GDM1 (cell line): ENCODE measurements at regions not wholly inside any gene's neighbourhood (a gene's known extent, or its start where the extent isn't known, plus 50 kb on each side); places are given as distances from the start of the nearest gene placed in this dataset.
A peak's percentile ranks its signal among the peaks of the same experiment; 100 is the strongest.

Source experiments
- DNase-seq: peaks from one replicate; lab custom pipeline; 2025; lab: John Stamatoyannopoulos, UW

GRCh38 chr12:126856958-126857357 lies 1410.0 kb upstream of the TMEM132C start:
- DNase-seq = no peak

- no peak for DNase-seq
Observed at GRCh38 chr12:126858560-126858959, 1408.4 kb upstream of the TMEM132C start.

DNA sequence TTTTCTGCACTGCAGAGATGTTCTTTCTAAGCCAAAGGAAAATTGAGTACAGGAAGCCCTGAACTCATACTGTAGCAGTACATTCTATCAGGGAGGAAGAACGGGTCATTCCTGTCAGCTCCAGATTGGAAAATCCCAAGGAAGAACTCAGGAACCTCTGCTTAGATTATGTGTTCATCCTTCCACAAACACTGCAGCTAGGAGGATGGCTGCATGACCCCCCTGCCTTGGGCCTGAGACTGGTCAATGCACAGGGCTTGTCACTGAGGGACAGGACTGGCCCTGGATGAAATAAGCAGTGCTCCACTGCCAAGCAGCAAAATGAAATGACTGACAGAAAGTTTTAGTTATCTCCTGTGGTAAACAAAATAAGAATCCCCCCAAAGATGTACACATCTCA lies 1406.8 kb upstream of the TMEM132C start:
- no peak for DNase-seq

DNA sequence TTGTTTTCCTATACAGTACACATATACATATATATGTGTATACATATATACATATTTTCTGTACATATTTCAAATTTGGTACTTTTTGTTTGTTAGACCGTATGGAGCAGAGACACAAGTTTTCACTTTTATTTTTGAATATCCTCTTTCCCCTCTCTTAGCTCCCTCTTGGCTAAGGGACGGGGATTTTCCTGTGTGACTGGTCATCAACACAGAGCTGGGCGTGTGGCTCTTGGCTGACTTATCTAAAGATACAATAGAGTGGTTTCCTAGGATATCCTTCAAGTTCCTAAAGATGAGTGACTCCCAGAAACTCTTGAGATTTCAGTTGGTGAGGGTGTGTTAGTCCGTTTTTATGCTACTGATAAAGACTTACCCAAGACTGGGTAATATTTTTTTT lies 1404.5 kb upstream of the TMEM132C start:
- no peak for DNase-seq

DNA sequence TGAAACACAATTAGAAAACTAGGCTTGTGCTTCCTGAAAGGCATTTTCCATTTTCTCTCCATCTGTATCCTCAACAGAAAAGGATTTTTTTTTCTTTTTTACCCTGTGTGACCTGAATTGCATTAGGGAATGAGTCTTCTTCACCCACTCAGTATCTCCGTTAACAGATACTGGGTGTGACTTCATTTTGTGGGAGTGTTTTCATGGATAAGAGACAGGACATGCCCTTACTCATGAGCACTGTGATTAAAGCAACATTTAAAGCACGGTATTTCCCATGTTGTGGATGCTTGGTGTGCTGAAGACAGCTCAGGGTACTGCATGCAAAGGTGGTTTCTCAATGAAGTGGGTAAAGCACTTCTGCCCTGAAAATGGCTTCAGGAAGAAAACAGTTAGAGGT lies 1397.3 kb upstream of the TMEM132C start:
- no peak for DNase-seq

GRCh38 chr12:126873701-126874100 lies 1393.3 kb upstream of the TMEM132C start:
- DNase-seq = no peak

DNA sequence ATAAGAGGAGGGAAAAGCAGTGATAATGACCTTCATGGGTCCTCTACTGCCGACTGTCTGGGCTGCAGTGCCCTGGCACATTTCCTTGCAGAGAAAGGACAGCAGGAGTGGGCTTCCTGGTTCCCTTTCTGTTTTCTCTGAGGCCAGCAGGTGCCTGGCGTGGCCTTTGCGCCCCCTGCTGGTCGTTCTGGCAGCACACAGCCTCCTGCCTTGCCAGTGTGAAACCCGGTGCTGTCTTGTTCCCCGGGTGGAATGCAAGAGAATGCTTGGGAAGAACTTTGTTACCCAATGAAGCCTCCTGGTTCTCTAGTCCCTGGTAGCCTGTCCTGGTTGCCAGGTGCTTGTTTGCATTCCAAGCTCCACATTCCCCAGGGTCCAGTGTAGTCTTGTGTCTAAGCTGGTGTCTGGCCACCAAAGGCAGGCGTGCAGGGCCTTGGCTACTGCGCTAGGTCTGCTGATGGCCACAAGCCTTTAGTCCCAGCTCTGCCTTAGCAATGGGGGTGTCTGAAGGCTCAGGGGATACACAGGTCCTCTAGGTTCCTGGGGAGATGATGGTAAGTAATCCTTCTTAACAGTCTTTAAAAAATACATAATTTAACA lies 1392.4 kb upstream of the TMEM132C start:
- peak; percentile 28 for DNase-seq

- DNase-seq = no peak
Observed at GRCh38 chr12:126879842-126880241, 1387.1 kb upstream of the TMEM132C start.

DNA sequence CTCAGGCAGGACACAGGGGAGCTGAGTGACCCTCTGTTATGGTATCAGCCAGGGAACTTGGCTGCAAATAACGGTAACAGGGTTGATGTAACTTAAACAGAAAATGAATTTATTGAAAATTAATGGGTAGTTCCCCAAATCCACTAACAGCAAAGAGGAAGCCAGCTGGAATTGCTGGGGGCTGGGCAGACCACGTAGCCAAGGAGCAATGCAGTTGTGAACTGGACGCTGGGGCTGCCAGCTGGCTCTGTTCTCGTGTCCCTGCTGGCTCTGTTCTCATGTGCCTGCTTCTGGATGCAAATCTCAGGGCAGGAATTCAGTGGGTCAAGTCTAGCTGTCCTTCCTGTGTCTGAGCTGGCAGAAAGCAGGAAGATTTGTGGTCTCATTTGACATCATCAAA lies 1383.3 kb upstream of the TMEM132C start:
- DNase-seq = no peak

DNA sequence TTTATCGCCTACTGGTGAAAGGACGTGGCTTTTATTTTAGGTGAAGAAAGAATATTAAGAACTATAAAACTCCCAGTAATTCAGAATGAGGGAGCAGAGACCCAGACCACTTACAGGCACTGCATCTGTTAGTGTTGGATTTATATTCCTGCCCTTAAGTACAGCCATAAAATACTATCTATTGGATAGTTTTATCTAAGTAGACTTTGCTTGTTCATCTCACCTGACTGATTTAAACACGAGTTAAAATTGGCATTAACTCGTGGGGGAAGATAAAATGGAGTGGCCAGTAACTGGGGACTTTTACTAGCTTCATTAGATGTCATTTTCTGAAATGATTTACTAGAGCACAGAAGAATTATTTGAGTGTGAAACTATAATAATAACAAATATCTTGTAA lies 1377.5 kb upstream of the TMEM132C start:
- no peak for DNase-seq

- DNase-seq = no peak
Observed at GRCh38 chr12:126890097-126890496, 1376.9 kb upstream of the TMEM132C start.

DNA sequence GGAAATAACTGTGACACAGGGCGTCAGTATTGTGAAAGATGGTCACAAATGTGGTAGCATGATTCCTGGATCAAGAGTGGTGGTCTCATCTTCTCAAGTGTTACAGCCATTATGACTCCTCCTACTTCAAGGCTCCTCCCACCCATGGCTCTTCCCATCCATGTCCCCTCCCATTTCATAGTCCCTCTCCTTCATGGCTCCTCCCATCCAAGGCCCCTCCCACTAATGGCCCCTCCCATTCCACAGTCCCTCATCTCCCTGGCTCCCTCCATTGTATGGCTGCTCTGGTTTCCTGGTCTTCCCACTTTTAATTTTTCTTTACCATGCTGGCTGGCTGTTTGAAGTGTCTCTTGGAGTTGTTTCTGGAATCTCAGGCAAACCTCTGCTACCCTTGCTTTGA lies 1375.2 kb upstream of the TMEM132C start:
- DNase-seq = no peak

DNA sequence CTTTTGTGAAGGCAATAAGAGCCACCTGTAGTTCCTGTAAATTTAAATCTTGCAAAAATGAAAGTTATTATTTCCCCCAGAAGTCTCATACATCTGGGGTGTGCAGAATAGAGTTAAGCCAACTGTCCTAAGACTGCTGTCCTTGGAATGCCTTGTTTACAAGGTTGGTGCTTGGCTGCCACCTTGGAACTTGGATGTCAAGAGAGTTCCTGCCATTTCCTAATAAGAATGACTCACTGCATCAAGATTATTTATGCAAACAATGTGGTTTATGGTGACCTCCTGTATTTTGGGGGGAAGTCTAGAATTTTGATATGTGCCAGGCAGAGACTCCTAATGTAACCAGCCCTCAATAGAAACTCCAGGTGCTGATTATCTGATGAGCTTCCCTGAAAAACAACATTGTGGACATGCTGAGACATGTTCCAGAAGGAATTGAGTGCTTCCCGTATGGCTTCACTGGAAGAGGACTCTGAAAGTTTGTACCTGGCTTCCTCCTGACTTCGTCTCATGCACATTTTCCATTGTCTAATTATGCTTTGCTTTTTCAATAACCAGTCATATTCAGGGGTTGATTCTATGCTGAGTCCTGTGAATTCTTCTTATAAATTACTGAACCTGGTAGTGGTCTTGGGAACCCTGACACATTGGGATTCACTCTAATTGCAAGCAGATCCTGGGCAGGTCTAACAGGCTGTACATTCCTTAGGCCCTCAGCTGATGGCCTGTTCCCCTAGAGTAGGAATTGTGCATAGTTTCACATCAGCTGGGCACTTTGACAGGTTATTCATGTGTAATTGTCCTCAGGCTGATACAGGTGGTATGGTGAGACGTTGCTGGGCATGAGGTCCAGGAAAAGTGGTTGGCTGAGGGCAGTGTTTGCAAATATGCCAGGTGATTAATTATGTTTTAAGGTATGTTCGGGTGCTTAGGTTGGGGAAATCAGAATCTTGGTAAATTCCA lies 1370.7 kb upstream of the TMEM132C start:
- DNase-seq = no peak

DNA sequence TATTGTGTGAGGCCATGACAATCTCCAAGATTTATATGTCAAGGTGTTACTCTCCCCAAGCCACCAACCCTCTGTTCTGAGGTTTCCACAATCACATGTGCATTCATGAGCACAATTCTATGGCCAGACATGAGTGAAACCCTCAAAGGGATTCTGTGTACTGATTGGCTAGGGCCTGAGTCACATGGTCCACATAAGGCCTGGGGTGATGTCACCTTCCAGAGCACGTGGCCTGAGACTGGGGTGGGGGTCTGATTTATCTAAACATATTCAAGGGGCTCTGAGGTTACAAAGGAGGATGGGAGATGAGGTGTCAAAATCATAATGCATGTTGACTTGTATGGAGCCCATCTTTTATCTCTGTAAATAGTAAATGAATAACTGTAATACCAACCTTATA lies 1369.9 kb upstream of the TMEM132C start:
- DNase-seq = no peak

DNA sequence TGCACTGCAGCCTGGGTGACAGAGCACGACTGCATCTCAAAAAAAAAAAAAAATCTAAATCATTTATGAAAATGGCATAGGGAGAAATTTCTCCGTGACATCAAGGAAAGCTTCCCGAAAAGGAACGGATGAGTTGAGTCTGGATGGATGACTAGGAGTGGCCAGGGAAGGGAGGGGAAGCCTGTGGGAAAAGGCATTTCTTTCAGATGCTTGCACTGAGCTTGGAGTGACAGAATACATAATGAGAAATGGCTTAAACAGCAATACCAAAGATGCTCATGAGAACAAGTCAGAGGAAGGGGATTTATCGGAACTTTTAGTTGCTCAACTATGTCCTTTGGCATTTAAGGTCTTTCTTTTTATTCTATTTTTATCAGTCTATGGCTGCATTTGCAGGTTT lies 1369.2 kb upstream of the TMEM132C start:
- DNase-seq = no peak

- DNase-seq = no peak
Observed at GRCh38 chr12:126898562-126898961, 1368.4 kb upstream of the TMEM132C start.

GRCh38 chr12:126899926-126900792 lies 1366.8 kb upstream of the TMEM132C start:
- no peak for DNase-seq

DNA sequence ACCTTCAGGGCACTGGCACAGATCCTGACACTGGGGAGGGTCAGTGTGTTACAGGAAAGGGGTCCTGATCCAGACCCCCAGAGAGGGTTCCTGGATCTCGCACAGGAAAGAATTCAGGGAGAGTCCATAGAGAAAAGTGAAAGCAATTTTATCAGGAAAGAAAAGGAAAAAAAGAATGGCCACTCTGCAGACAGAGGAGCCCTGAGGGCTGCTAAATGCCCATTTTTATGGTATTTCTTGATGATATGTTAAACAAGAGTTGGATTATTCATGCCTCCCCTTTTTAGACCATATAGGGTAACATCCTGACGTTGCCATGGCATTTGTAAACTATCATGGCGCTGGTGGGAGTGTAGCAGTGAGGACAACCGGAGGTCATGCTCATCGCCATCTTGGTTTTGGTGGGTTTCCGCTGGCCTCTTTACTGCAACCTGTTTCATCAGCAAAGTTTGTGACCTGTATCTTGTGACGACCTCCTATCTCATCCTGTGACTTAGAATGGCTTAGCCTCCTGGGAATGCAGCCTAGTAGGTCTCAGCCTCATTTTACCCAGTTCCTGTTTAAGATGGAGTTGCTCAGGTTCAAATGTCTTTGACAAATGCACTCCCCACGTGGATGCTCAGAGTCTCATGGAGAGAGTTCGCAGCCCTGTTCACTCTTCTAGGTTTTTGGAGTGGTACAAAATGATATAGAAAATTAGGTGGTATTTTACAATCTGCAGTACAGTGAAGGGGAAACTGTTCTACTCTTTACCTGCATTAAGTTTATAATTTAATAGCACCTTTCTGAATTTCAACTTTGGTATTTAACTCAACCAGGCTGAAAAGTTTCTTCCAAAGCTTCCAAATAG lies 1363.7 kb upstream of the TMEM132C start:
- DNase-seq = no peak

DNA sequence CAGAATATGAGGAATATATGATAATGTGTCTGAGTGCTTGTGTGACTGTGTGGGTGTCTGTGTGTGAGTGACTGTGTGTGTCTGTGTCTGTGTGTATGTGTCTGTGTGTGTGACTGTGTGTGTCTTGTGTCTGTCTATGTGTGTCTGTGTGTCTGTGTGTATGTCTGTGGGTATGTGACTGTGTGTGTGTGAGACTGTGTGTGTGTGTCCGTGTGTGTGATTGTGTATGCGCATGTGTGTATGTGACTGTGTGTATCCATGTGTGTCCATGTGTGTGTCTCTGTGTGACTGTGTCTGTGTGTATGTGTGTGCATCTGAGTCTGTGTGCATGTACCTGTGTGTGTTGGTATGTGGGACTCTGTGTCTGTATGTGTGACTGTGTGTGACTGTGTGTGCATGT lies 1361.2 kb upstream of the TMEM132C start:
- DNase-seq = no peak

GRCh38 chr12:126907900-126908764 lies 1358.8 kb upstream of the TMEM132C start:
- DNase-seq = no peak

- no peak for DNase-seq
Observed at GRCh38 chr12:126908765-126909142, 1358.2 kb upstream of the TMEM132C start.
